ENCODE measurements at regions not wholly inside any gene's neighbourhood (a gene's known extent, or its start where the extent isn't known, plus 50 kb on each side); places are given as distances from the start of the nearest gene placed in this dataset.
"Not testable (repeated sequence)": the region's sequence is repeated elsewhere in the genome, so short reads cannot be mapped to it uniquely, and the experiment has no call there.

- no peak for DNase-seq (ENCODE audit: low spot score)
These were observed 322.0 kb downstream of the SUCLG1 start for GRCh38 chr2:84137034-84137433.

- no peak for DNase-seq (ENCODE audit: low spot score)
These were observed 326.7 kb downstream of the SUCLG1 start for GRCh38 chr2:84132370-84132769.

GRCh38 chr2:84131278-84131830 is 327.7 kb downstream of the SUCLG1 start:
- DNase-seq (ENCODE audit: low spot score), result no peak

GRCh38 chr2:84129018-84129417 is 330.1 kb downstream of the SUCLG1 start:
- DNase-seq (ENCODE audit: low spot score), result no peak

- DNase-seq (ENCODE audit: low spot score), result not testable (repeated sequence)
These were observed 331.3 kb downstream of the SUCLG1 start for GRCh38 chr2:84127812-84128211.

- DNase-seq (ENCODE audit: low spot score), result no peak
These were observed 332.6 kb downstream of the SUCLG1 start for GRCh38 chr2:84126530-84126929.

- DNase-seq (ENCODE audit: low spot score), result no peak
These were observed 333.0 kb downstream of the SUCLG1 start for GRCh38 chr2:84126084-84126483.

GRCh38 chr2:84116143-84116542 is 342.9 kb downstream of the SUCLG1 start:
- DNase-seq (ENCODE audit: low spot score), result no peak

GRCh38 chr2:84115173-84115857 is 343.8 kb downstream of the SUCLG1 start:
- no peak for DNase-seq (ENCODE audit: low spot score)

GRCh38 chr2:84103816-84104527 is 355.1 kb downstream of the SUCLG1 start:
- not testable (repeated sequence) for DNase-seq (ENCODE audit: low spot score)

- no peak for DNase-seq (ENCODE audit: low spot score)
These were observed 356.8 kb downstream of the SUCLG1 start for GRCh38 chr2:84102274-84102673.

GRCh38 chr2:84088656-84089055 is 370.4 kb downstream of the SUCLG1 start:
- DNase-seq (ENCODE audit: low spot score), result no peak

- no peak for DNase-seq (ENCODE audit: low spot score)
These were observed 373.5 kb downstream of the SUCLG1 start for GRCh38 chr2:84085562-84085961.

- no peak for DNase-seq (ENCODE audit: low spot score)
These were observed 374.2 kb downstream of the SUCLG1 start for GRCh38 chr2:84084856-84085255.

GRCh38 chr2:84083984-84084383 is 375.1 kb downstream of the SUCLG1 start:
- no peak for DNase-seq (ENCODE audit: low spot score)

GRCh38 chr2:84078471-84078870 is 380.6 kb downstream of the SUCLG1 start:
- no peak for DNase-seq (ENCODE audit: low spot score)

GRCh38 chr2:84077496-84077895 is 381.6 kb downstream of the SUCLG1 start:
- no peak for DNase-seq (ENCODE audit: low spot score)

- DNase-seq (ENCODE audit: low spot score), result no peak
These were observed 388.0 kb downstream of the SUCLG1 start for GRCh38 chr2:84071050-84071449.

- DNase-seq (ENCODE audit: low spot score), result no peak
These were observed 393.2 kb downstream of the SUCLG1 start for GRCh38 chr2:84065857-84066256.

- no peak for DNase-seq (ENCODE audit: low spot score)
These were observed 401.0 kb downstream of the SUCLG1 start for GRCh38 chr2:84057917-84058560.

GRCh38 chr2:84055816-84056215 is 403.3 kb downstream of the SUCLG1 start:
- no peak for DNase-seq (ENCODE audit: low spot score)

GRCh38 chr2:84054577-84054976 is 404.5 kb downstream of the SUCLG1 start:
- not testable (repeated sequence) for DNase-seq (ENCODE audit: low spot score)

- no peak for DNase-seq (ENCODE audit: low spot score)
These were observed 406.2 kb downstream of the SUCLG1 start for GRCh38 chr2:84052913-84053312.
